ENCODE measurements at regions not wholly inside any gene's neighbourhood (a gene's known extent, or its start where the extent isn't known, plus 50 kb on each side); places are given as distances from the start of the nearest gene placed in this dataset.

GRCh38 chr12:59230334-59230733 lies 310.0 kb upstream of the LRIG3 start:
- Histone ChIP-seq H3K36me3 (no peaks in the 10 kb centered on the region), H3K4me1 (no peaks in the 10 kb centered on the region), H3K27me3 (no peaks in the 10 kb centered on the region), H3K4me3 (ENCODE audit: low read depth, low read length) (no peak overlapping the region), H3K9me3 (no peaks in the 10 kb centered on the region)
- TF ChIP-seq, protein P1, sequence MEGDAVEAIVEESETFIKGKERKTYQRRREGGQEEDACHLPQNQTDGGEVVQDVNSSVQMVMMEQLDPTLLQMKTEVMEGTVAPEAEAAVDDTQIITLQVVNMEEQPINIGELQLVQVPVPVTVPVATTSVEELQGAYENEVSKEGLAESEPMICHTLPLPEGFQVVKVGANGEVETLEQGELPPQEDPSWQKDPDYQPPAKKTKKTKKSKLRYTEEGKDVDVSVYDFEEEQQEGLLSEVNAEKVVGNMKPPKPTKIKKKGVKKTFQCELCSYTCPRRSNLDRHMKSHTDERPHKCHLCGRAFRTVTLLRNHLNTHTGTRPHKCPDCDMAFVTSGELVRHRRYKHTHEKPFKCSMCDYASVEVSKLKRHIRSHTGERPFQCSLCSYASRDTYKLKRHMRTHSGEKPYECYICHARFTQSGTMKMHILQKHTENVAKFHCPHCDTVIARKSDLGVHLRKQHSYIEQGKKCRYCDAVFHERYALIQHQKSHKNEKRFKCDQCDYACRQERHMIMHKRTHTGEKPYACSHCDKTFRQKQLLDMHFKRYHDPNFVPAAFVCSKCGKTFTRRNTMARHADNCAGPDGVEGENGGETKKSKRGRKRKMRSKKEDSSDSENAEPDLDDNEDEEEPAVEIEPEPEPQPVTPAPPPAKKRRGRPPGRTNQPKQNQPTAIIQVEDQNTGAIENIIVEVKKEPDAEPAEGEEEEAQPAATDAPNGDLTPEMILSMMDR (IDR thresholded peaks at IDR 0.05; ENCODE audit: low read depth, low read length), result no peak
- DNase-seq, result no peak

- DNase-seq, result no peak
- Histone ChIP-seq H3K9me3 (no peaks in the 10 kb centered on the region), H3K4me3 (ENCODE audit: low read depth, low read length) (no peak overlapping the region), H3K27me3 (no peaks in the 10 kb centered on the region), H3K36me3 (no peaks in the 10 kb centered on the region), H3K4me1 (no peaks in the 10 kb centered on the region)
- TF ChIP-seq, protein P1 (IDR thresholded peaks at IDR 0.05; ENCODE audit: low read depth, low read length), result no peak
These were observed 298.8 kb upstream of the LRIG3 start for GRCh38 chr12:59219148-59219547.

GRCh38 chr12:59196989-59197388 lies 276.7 kb upstream of the LRIG3 start:
- no peaks in the 10 kb centered on the region for H3K9me3 ChIP-seq
- no peak overlapping the region for H3K4me3 ChIP-seq (ENCODE audit: low read depth, low read length)
- no peaks in the 10 kb centered on the region for H3K36me3 ChIP-seq
- TF ChIP-seq, protein P1 (IDR thresholded peaks at IDR 0.05; ENCODE audit: low read depth, low read length), result no peak
- H3K4me1 ChIP-seq, result no peaks in the 10 kb centered on the region
- H3K27me3 ChIP-seq, result no peaks in the 10 kb centered on the region
- DNase-seq, result no peak

GRCh38 chr12:59194794-59195193 lies 274.5 kb upstream of the LRIG3 start:
- no peaks in the 10 kb centered on the region for H3K36me3 ChIP-seq
- H3K4me3 ChIP-seq (ENCODE audit: low read depth, low read length), result no peak overlapping the region
- H3K9me3 ChIP-seq, result no peaks in the 10 kb centered on the region
- TF ChIP-seq, protein P1 (IDR thresholded peaks at IDR 0.05; ENCODE audit: low read depth, low read length), result no peak
- no peaks in the 10 kb centered on the region for H3K27me3 ChIP-seq
- no peak for DNase-seq
- H3K4me1 ChIP-seq, result no peaks in the 10 kb centered on the region

GRCh38 chr12:59193476-59194050 lies 273.3 kb upstream of the LRIG3 start:
- no peaks in the 10 kb centered on the region for H3K36me3 ChIP-seq
- H3K4me3 ChIP-seq (ENCODE audit: low read depth, low read length), result no peak overlapping the region
- H3K9me3 ChIP-seq, result no peaks in the 10 kb centered on the region
- TF ChIP-seq, protein P1 (IDR thresholded peaks at IDR 0.05; ENCODE audit: low read depth, low read length), result no peak
- DNase-seq, result no peak
- H3K27me3 ChIP-seq, result no peaks in the 10 kb centered on the region
- H3K4me1 ChIP-seq, result no peaks in the 10 kb centered on the region

GRCh38 chr12:59191372-59191771 lies 271.1 kb upstream of the LRIG3 start:
- TF ChIP-seq, protein P1 (IDR thresholded peaks at IDR 0.05; ENCODE audit: low read depth, low read length), result no peak
- Histone ChIP-seq H3K36me3 (no peaks in the 10 kb centered on the region), H3K4me3 (ENCODE audit: low read depth, low read length) (no peak overlapping the region), H3K4me1 (no peaks in the 10 kb centered on the region), H3K27me3 (no peaks in the 10 kb centered on the region), H3K9me3 (no peaks in the 10 kb centered on the region)
- DNase-seq, result no peak

Data from BE2C (cell line).